T-helper 1 cell treated with Interleukin-12 subunit alpha and Interleukin-12 subunit beta and Interleukin-4 antibody, amounts not matched to agents 30 μg/mL and 1 μg/mL, for 36 hours (primary cell): ENCODE measurements at regions not wholly inside any gene's neighbourhood (a gene's known extent, or its start where the extent isn't known, plus 50 kb on each side); places are given as distances from the start of the nearest gene placed in this dataset.

Source experiments
- H3K27ac Mint-ChIP-seq: one replicate; pipeline ENCODE4 v1.8.0; 2021; ENCODE audit warnings: mild to moderate bottlenecking, mixed read lengths
- H3K27me3 Mint-ChIP-seq: one replicate; pipeline ENCODE4 v1.8.0; 2021; ENCODE audit warnings: low read depth, mixed read lengths
- H3K36me3 Mint-ChIP-seq: one replicate; pipeline ENCODE4 v1.8.0; 2021; ENCODE audit warnings: low read depth, mixed read lengths
- H3K4me1 Mint-ChIP-seq: one replicate; pipeline ENCODE4 v1.8.0; 2021; ENCODE audit warnings: low read depth, mixed read lengths
- H3K4me3 Mint-ChIP-seq: one replicate; pipeline ENCODE4 v1.8.0; 2021; ENCODE audit warnings: mild to moderate bottlenecking, moderate library complexity, mixed read lengths
- H3K9me3 Mint-ChIP-seq: one replicate; pipeline ENCODE4 v1.8.0; 2021; ENCODE audit warnings: mixed read lengths

- peaks cover 18% of the 10 kb centered on the region for H3K27me3 Mint-ChIP-seq
- H3K27ac Mint-ChIP-seq, result no peak overlapping the region
- no peaks in the 10 kb centered on the region for H3K4me1 Mint-ChIP-seq
- no peaks in the 10 kb centered on the region for H3K36me3 Mint-ChIP-seq
- no peak overlapping the region for H3K4me3 Mint-ChIP-seq
- no peaks in the 10 kb centered on the region for H3K9me3 Mint-ChIP-seq
Observed at GRCh38 chr7:159238541-159238940, 93.9 kb upstream of the VIPR2 start.

- H3K4me3 Mint-ChIP-seq, result no peak overlapping the region
- no peaks in the 10 kb centered on the region for H3K9me3 Mint-ChIP-seq
Observed at GRCh38 chr7:159237022-159237653, 92.5 kb upstream of the VIPR2 start.

GRCh38 chr7:159231017-159231416 lies 86.3 kb upstream of the VIPR2 start:
- H3K4me3 Mint-ChIP-seq, result no peak overlapping the region
- H3K36me3 Mint-ChIP-seq, result no peaks in the 10 kb centered on the region
- no peaks in the 10 kb centered on the region for H3K9me3 Mint-ChIP-seq
- H3K27ac Mint-ChIP-seq, result no peak overlapping the region
- no peaks in the 10 kb centered on the region for H3K4me1 Mint-ChIP-seq
- peaks cover 5% of the 10 kb centered on the region for H3K27me3 Mint-ChIP-seq

More at GRCh38 chr7:159237022-159237653, 92.5 kb upstream of the VIPR2 start:
- no peaks in the 10 kb centered on the region for H3K36me3 Mint-ChIP-seq
- H3K4me1 Mint-ChIP-seq, result no peaks in the 10 kb centered on the region
- peaks cover 18% of the 10 kb centered on the region for H3K27me3 Mint-ChIP-seq
- H3K27ac Mint-ChIP-seq, result no peak overlapping the region

GRCh38 chr7:159229683-159230475 lies 85.2 kb upstream of the VIPR2 start:
- Mint-ChIP-seq H3K4me3 (no peak overlapping the region), H3K9me3 (no peaks in the 10 kb centered on the region)

GRCh38 chr7:159227433-159227832 lies 82.8 kb upstream of the VIPR2 start:
- Mint-ChIP-seq H3K27ac (no peak overlapping the region), H3K36me3 (no peaks in the 10 kb centered on the region), H3K4me1 (no peaks in the 10 kb centered on the region)

More at GRCh38 chr7:159229683-159230475, 85.2 kb upstream of the VIPR2 start:
- Mint-ChIP-seq H3K27ac (no peak overlapping the region), H3K4me1 (no peaks in the 10 kb centered on the region), H3K27me3 (peaks cover 5% of the 10 kb centered on the region), H3K36me3 (no peaks in the 10 kb centered on the region)

GRCh38 chr7:159226011-159226702 lies 81.5 kb upstream of the VIPR2 start:
- Mint-ChIP-seq H3K27me3 (peaks cover 19% of the 10 kb centered on the region), H3K36me3 (no peaks in the 10 kb centered on the region), H3K27ac (no peak overlapping the region), H3K4me3 (no peak overlapping the region), H3K4me1 (no peaks in the 10 kb centered on the region), H3K9me3 (no peaks in the 10 kb centered on the region)

More at GRCh38 chr7:159227433-159227832, 82.8 kb upstream of the VIPR2 start:
- H3K4me3 Mint-ChIP-seq, result no peak overlapping the region
- peaks cover 19% of the 10 kb centered on the region for H3K27me3 Mint-ChIP-seq
- no peaks in the 10 kb centered on the region for H3K9me3 Mint-ChIP-seq

- Mint-ChIP-seq H3K4me1 (no peaks in the 10 kb centered on the region), H3K4me3 (no peak overlapping the region), H3K36me3 (no peaks in the 10 kb centered on the region), H3K27me3 (peaks cover 9% of the 10 kb centered on the region), H3K9me3 (no peaks in the 10 kb centered on the region), H3K27ac (no peak overlapping the region)
Observed at GRCh38 chr7:159218607-159219006, 73.9 kb upstream of the VIPR2 start.

GRCh38 chr7:159218170-159218569 lies 73.5 kb upstream of the VIPR2 start:
- H3K9me3 Mint-ChIP-seq, result no peaks in the 10 kb centered on the region
- peaks cover 5% of the 10 kb centered on the region for H3K27me3 Mint-ChIP-seq
- H3K4me3 Mint-ChIP-seq, result no peak overlapping the region
- no peaks in the 10 kb centered on the region for H3K36me3 Mint-ChIP-seq
- H3K27ac Mint-ChIP-seq, result no peak overlapping the region
- no peaks in the 10 kb centered on the region for H3K4me1 Mint-ChIP-seq

GRCh38 chr7:159215076-159215475 lies 70.4 kb upstream of the VIPR2 start:
- Mint-ChIP-seq H3K4me1 (no peaks in the 10 kb centered on the region), H3K27me3 (no peaks in the 10 kb centered on the region), H3K36me3 (no peaks in the 10 kb centered on the region), H3K4me3 (no peak overlapping the region), H3K9me3 (no peaks in the 10 kb centered on the region), H3K27ac (no peak overlapping the region)

- H3K36me3 Mint-ChIP-seq, result no peaks in the 10 kb centered on the region
- no peaks in the 10 kb centered on the region for H3K27me3 Mint-ChIP-seq
- H3K4me3 Mint-ChIP-seq, result no peak overlapping the region
- no peaks in the 10 kb centered on the region for H3K9me3 Mint-ChIP-seq
- H3K27ac Mint-ChIP-seq, result no peak overlapping the region
- H3K4me1 Mint-ChIP-seq, result no peaks in the 10 kb centered on the region
Observed at GRCh38 chr7:159213253-159213652, 68.6 kb upstream of the VIPR2 start.

GRCh38 chr7:159212226-159212625 lies 67.6 kb upstream of the VIPR2 start:
- Mint-ChIP-seq H3K36me3 (no peaks in the 10 kb centered on the region), H3K4me1 (no peaks in the 10 kb centered on the region), H3K27ac (no peak overlapping the region), H3K4me3 (no peak overlapping the region), H3K27me3 (no peaks in the 10 kb centered on the region), H3K9me3 (no peaks in the 10 kb centered on the region)

GRCh38 chr7:159211540-159212182 lies 67.0 kb upstream of the VIPR2 start:
- no peaks in the 10 kb centered on the region for H3K27me3 Mint-ChIP-seq

GRCh38 chr7:159210581-159211235 lies 66.0 kb upstream of the VIPR2 start:
- H3K9me3 Mint-ChIP-seq, result no peaks in the 10 kb centered on the region
- H3K4me1 Mint-ChIP-seq, result no peaks in the 10 kb centered on the region
- H3K27ac Mint-ChIP-seq, result no peak overlapping the region
- no peaks in the 10 kb centered on the region for H3K36me3 Mint-ChIP-seq
- no peak overlapping the region for H3K4me3 Mint-ChIP-seq
- H3K27me3 Mint-ChIP-seq, result no peaks in the 10 kb centered on the region

More at GRCh38 chr7:159211540-159212182, 67.0 kb upstream of the VIPR2 start:
- no peaks in the 10 kb centered on the region for H3K9me3 Mint-ChIP-seq
- H3K4me1 Mint-ChIP-seq, result no peaks in the 10 kb centered on the region
- H3K27ac Mint-ChIP-seq, result no peak overlapping the region
- H3K36me3 Mint-ChIP-seq, result no peaks in the 10 kb centered on the region
- H3K4me3 Mint-ChIP-seq, result no peak overlapping the region

- no peaks in the 10 kb centered on the region for H3K4me1 Mint-ChIP-seq
- H3K27ac Mint-ChIP-seq, result no peak overlapping the region
- H3K4me3 Mint-ChIP-seq, result no peak overlapping the region
- H3K27me3 Mint-ChIP-seq, result no peaks in the 10 kb centered on the region
- H3K9me3 Mint-ChIP-seq, result no peaks in the 10 kb centered on the region
- no peaks in the 10 kb centered on the region for H3K36me3 Mint-ChIP-seq
Observed at GRCh38 chr7:159209429-159209828, 64.8 kb upstream of the VIPR2 start.
